LNCaP clone FGC (cell line): ENCODE measurements at regions not wholly inside any gene's neighbourhood (a gene's known extent, or its start where the extent isn't known, plus 50 kb on each side); places are given as distances from the start of the nearest gene placed in this dataset.

Experiments
- DNase-seq: peaks from one replicate; pipeline ENCODE4 v3.0.0-alpha.2; 2011; ENCODE audit warnings: low read depth
- H3K4me3 ChIP-seq: 2 replicates; pipeline ENCODE4 v1.5.1; 2011; ENCODE audit warnings: mild to moderate bottlenecking, low read depth, low read length, control low read depth
- CTCF ChIP-seq: IDR thresholded peaks from 2 replicates; pipeline ENCODE4 v1.5.1; 2012; ENCODE audit warnings: mild to moderate bottlenecking; ENCODE audit not compliant: control insufficient read depth, insufficient read depth; ENCODE audit errors: extremely low read depth

DNA sequence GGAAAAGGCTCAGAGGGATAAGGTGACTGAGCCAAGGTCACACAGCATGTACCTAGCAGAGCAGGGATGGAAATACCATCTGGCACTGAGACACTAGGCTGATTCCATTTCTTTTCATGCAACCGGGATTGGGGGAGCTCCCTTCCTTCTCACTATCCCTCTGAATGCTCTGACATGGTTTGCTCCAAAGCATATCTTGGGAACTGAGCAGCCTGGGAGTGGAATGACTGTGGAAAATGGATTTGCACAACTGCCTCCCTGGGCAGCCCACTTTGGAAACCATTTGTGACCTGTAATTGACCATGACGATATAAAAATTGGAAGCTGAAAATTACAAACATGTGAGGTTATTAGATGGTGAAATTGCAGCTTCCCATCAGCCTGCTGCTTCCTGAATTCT, 309.0 kb upstream of the CHD6 start:
- DNase-seq: no peak
- no peak overlapping the region for H3K4me3 ChIP-seq
- no peak for TF ChIP-seq CTCF

GRCh38 chr20:41925476-41925875, 307.3 kb upstream of the CHD6 start:
- no peak for DNase-seq
- H3K4me3 ChIP-seq: no peak overlapping the region
- no peak for TF ChIP-seq CTCF

GRCh38 chr20:41923624-41924023, 305.4 kb upstream of the CHD6 start:
- TF ChIP-seq CTCF: no peak
- DNase-seq: no peak
- H3K4me3 ChIP-seq: no peak overlapping the region

- TF ChIP-seq CTCF: no peak
- H3K4me3 ChIP-seq: no peak overlapping the region
- no peak for DNase-seq
Observed at GRCh38 chr20:41913146-41913545, 295.0 kb upstream of the CHD6 start.

GRCh38 chr20:41910558-41910957, 292.4 kb upstream of the CHD6 start:
- no peak overlapping the region for H3K4me3 ChIP-seq
- DNase-seq: no peak
- TF ChIP-seq CTCF: no peak

DNA sequence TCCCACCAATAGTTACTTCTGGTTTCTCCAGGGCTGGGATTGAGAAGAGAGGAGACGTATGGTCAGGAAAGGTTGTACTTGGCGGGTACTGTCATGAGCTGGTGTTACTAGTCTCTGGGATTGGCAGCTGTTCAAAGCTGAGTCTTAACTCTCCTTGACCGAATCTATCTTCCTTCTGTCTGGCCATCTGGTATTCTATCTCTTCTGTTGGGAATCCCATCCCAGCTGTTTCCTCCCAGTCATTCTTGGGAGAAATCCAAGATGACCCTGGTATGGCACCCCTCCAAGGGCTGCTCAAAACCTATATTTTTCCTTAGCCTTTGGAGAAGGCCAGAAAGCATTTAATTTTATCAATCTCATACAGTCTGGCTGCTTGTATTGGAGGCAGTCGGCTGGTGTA, 287.0 kb upstream of the CHD6 start:
- H3K4me3 ChIP-seq: no peak overlapping the region
- no peak for TF ChIP-seq CTCF
- DNase-seq: no peak

GRCh38 chr20:41903586-41903985, 285.4 kb upstream of the CHD6 start:
- TF ChIP-seq CTCF: no peak
- H3K4me3 ChIP-seq: no peak overlapping the region

More at GRCh38 chr20:41903586-41903985, 285.4 kb upstream of the CHD6 start:
- no peak for DNase-seq
